HL-60 (cell line): ENCODE measurements at regions not wholly inside any gene's neighbourhood (a gene's known extent, or its start where the extent isn't known, plus 50 kb on each side); places are given as distances from the start of the nearest gene placed in this dataset.

ENCODE experiments used
- CTCF ChIP-seq: IDR thresholded peaks from one replicate; pipeline ENCODE4 v1.5.1; 2011; ENCODE audit warnings: low read length, control low read depth, inconsistent platforms; ENCODE audit not compliant: insufficient read depth
- POLR2AphosphoS5 ChIP-seq: IDR thresholded peaks from 2 replicates; pipeline ENCODE4 v1.6.1; 2012; ENCODE audit warnings: low read depth
- REST ChIP-seq: IDR thresholded peaks from 2 replicates; pipeline ENCODE4 v1.6.1; 2012; ENCODE audit warnings: low read depth; ENCODE audit not compliant: insufficient replicate concordance
- SPI1 ChIP-seq: IDR thresholded peaks from 2 replicates; pipeline ENCODE4 v1.6.1; 2012; ENCODE audit warnings: low read depth, mild to moderate bottlenecking, borderline replicate concordance

GRCh38 chr10:20406281-20407104 lies 490.6 kb downstream of the NEBL start:
- TF ChIP-seq CTCF (no peak), POLR2AphosphoS5 (no peak), REST (no peak), SPI1 (no peak)
